SK-N-DZ (cell line): ENCODE measurements at regions not wholly inside any gene's neighbourhood (a gene's known extent, or its start where the extent isn't known, plus 50 kb on each side); places are given as distances from the start of the nearest gene placed in this dataset.
"Not testable (repeated sequence)": the region's sequence is repeated elsewhere in the genome, so short reads cannot be mapped to it uniquely, and the experiment has no call there.

Experiments used
- DNase-seq: peaks from one replicate; pipeline ENCODE4 v3.0.0-alpha.2; 2015; ENCODE audit warnings: low spot score

DNA sequence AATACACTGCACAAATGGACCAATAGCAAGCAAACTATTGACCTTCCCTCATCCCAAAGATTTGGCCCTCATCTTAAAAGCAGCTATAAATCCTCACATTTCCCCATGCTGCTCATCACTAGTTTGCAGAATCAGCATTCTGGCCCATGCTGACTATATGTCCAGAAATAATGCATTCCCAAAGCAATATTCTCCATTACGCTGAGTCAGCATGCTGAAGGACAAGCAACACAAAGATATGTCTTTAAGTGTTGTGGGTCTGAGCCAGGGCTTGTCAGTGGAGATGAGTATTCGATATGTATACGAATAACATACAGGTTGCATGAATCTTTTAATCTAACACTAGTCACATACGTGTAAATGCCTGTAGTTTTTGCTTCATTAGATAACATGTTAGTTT lies 1045.0 kb upstream of the DDX18 start:
- no peak for DNase-seq

DNA sequence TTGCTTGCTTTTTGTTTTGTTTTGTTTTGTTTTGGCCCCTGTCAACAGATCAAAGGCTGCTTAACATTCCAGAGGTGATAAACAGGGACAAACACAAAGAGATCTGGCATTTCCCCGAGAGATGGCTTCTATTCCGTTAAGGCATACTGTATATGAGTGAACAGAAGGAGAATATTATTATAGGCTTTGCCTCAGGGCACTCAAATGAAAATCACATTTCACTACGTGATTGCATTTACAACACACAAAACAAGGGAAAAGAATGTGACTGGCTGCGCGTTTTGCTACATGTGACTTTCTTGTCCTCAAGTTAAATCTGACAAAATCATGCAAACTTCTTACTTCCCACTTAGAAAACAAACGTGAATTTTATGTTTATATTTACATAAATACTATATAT lies 1037.9 kb upstream of the DDX18 start:
- DNase-seq, result no peak

DNA sequence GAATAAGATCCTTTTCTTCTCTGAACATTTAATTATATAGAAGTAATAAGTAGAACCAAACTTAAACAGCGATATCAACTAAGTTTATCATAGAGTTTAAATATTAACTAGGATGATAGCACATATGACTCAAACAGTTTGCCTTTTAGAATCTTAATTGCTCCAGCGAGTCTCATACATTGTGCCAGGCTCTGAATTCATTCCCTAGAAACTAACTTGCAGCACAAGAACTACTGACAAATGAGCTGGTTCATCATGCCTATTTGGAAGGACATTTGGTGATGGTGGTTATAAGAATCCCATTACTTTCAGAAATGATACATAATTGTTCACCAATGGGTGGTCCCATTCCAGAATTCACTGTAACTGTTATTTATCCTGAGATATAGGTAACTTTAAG lies 1026.6 kb upstream of the DDX18 start:
- no peak for DNase-seq

DNA sequence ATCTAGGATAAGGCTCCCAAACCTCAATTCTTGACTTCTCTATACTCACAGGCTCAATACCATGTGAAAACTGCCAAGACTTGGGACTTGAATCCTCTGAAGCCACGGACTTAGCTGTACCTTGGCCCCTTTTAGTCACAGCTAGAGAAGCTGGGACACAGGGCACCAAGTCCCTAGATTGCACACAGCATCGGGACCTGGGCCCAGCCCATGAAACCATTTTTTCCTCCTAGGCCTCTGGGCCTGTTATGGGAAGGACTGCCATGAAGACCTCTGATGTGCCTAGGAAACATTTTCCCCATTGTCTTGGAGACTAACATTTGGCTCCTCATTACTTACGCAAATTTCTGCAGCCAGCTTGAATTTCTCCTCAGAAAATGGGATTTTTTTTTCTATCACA lies 1011.8 kb upstream of the DDX18 start:
- DNase-seq, result no peak

DNA sequence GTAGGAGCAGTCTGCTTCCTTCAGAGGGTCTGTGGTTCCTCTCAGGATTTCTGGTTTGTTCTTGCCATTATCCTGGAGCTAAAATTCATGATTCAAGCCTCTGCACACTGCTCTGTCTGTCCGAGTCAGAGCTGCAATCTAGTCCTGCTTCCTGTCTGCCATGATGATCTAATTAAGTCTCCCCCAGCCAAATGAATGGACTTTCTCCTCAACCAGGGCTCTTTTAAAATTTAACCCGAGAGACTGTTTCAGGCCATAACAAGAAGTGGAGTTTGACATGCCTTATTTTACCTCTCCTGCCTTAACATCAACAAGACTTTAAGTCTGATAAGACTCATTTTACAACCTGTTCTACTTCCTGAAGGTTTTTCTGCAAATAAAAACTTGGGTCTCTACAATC lies 1009.6 kb upstream of the DDX18 start:
- DNase-seq, result no peak

DNA sequence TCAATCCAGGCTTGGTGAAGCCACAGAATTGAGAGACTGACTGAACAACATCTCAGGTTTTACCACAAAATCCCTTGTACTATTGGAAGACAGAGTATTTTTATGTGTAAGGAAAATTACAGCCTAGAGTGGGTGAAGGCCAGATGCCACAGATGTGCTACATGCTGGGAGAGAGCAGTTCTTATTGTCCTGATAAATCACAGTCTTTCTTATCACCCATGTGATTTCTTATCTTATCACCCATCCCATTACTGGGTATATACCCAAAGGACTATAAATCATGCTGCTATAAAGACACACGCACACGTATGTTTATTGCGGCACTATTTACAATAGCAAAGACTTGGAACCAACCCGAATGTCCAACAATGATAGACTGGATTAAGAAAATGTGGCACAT lies 1008.0 kb upstream of the DDX18 start:
- not testable (repeated sequence) for DNase-seq

DNA sequence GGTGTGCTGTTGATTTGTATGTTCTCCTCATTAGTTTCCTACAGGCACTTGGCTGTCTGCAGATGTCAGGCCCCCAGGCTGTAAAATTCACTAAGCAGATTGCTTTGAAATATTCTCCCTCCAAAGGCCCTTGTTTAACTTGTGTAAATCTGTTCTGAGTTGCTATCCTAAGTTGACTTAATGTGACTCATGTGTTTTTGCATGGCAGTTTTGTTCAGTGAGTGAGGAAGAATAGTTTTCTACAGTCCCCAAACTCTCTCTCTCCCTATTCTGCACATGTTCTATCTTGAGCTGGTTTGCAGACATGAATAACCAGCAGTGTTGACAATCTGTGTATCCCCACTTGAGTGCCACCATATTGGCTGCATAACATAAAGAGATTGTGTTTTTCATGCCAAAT lies 1005.4 kb upstream of the DDX18 start:
- no peak for DNase-seq

DNA sequence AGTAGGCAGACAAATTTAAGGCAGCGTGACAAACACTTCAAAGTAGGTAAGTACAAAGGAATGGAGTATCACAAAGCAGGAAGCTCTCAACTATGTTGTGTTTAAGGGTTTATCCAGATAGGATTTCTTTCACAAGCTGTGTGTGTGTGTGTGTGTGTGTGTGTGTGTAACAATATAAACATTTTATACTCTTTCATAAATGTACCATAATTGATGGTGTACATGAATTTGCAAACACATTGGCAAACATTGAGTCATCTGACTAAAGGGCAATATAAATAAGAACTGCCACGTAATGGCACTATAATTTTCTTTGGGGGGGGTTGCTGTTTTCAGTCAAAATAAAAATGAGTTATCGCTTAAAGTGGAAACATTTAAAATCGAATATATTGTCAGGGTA lies 1004.4 kb upstream of the DDX18 start:
- no peak for DNase-seq

DNA sequence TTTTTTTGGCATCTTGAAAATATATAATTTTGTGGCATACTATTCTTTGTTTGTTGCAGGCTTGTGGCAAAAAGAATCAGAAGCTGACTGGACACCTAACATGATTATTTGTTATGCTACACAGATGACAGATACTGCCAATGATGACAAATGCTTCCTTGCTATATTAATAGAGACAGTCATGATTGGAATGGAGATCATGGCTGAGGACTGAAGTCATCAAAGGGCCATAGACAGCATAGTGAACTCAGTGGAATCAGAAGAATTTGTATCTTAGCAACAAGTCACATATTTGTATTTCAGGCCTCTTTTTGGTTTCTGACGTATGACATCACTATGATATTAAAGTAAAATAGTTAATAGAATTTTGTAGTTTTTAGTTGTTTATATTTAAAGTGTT lies 1003.8 kb upstream of the DDX18 start:
- DNase-seq, result no peak

DNA sequence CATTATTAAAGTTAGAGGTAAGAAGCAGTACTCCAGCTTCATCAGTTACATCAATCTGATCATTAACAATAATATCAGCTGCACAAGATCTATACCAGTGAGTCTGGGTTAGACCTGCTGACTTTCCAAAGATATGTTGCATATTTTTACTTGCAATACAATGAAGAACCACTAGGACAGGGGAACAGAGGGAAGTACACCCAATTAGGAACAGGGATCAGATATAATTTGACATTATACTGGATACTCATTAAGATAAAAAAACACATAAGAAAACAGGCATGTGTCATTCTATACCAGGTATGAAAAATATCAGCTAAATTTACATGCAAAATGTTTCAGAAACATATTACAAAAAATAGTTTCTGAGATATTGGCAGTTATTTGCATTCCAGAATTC lies 995.1 kb upstream of the DDX18 start:
- DNase-seq, result no peak

DNA sequence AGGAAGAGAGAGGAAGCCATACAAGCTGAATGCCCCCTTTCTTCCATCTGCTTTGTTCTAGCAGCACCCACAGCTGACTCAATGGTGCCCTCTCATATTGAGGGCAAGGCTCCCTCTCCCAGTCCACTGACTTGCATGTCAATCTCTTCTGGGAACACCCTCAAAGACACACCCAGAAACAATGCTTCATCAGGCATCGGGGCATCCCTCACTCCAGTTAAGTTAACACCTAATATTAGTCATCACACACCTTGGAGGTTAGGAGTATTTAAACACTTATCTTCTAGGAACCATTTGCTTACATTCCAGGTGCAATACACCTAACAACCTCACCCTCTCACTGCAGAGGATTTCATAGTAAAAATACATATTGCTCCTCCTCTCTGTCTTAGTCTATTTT lies 993.5 kb upstream of the DDX18 start:
- no peak for DNase-seq

DNA sequence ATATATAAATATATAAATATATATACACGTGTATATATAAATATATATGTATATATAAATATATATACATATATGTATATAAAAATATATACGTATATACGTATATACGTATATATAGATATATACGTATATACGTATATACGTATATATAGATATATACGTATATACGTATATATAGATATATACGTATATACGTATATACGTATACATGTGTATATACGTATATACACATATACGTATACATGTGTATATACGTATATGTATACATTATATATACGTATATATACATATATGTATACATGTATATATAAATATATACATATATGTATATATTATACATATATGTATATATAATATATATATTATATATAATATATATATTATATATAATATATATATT lies 984.9 kb upstream of the DDX18 start:
- DNase-seq, result not testable (repeated sequence)

DNA sequence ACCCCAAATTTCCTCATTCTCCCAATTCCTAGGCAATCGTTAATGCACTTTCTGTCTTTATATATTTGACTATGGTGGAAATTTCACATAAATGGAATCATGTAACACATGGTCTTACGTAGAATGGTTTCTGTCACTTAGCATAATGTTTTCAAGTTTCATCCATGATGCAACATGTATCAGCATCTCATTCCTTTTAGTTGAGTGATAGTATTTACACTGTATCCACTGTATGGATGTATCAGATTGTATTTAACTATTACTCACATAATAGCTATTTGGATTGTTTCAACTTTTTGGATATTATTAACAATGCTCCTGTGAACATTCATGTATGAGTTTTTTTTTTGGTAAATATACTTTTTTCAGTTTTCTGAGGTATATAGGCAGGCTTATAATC lies 982.3 kb upstream of the DDX18 start:
- DNase-seq, result no peak

DNA sequence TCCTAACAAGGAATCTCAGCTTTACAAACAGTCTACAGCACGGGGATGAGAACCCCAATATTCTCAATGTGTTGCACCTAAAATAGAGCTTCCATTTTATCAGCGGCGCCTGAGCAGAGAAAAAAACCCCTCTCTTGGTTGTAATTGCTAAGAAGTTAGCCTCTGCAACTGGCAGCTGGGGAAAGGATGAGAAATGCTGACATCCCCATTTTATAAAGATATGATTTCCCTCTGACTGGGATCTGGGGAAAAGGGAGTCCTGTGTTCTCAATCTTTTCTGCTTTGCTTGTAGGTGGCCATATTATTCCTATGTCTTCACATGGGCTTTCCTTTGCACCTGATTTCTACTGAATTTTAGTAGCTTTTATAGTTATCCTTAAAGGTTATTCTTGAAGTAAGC lies 981.4 kb upstream of the DDX18 start:
- DNase-seq, result no peak

DNA sequence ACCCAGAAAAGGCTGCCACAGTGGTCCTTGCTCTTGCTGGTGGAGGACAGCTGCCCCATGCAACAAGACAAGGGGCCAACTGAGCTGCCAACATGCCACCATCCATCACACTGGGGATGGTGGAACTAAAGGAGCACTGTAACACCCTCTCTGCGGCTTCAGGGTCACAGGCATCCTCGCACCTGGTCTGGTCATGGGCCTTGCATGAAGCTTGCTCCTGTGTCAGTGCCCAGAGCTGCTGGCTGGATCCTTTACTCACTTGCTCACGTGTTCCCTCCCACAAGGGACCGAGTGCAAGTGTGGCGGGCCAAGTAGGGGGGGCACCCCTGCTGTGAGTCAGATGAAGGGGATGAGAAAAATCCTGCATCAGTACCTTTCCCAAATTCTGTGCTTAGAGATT lies 972.3 kb upstream of the DDX18 start:
- DNase-seq, result no peak

DNA sequence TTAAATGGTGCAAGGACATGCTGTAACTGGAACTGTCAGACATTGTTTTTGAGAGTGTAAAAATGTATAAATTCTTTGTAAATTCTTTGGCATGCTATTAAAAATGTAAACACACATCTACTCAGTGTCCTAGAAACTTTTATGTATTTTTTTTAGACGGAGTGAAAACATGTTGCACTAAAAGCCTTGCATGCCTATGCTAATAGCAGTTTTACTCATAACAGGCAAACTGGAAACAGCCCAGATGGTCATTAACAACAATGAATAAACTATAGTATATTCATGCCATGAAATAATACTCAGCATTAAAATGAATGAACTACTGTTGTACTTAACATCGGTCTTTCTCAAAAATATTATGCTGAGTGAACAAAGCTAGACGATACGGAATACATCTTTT lies 954.8 kb upstream of the DDX18 start:
- no peak for DNase-seq

DNA sequence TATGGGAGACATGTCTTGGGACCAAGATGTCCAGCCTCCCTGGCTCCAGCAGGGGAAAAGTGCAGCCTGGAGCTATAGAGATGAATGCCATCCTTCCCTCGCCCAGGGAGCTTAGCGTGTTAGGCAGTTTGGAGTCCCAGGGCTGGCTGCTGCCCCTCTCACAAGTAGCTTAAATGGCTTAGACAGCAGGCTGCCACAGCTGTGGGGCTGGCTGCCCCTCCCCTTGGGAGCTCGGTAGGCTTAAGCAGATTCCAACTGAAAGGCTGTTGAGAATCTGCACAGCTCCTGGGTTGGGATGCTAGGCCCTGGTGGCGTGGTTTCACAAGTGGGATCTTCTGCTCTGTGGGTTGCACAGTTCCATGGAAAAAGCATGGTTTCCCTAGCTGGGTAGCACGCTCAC lies 940.5 kb upstream of the DDX18 start:
- DNase-seq, result no peak

DNA sequence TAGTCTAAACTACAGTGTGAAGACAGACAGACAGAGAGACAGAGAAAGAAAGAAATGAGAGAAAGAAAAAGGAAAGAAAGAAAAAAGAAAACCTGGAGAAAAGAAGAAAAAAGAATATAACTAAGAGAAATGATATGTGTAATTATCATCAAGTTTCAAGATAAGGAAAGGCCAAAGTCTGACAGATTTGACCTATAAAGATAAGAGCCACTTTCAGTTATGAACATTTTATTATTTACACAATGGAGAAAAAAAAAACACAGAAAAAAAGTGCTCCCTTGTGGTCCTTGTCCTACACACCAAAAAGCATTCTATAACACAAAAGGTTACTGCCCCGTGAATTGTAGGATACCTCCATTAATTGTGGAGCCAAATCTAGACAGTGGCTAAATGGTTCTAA lies 937.2 kb upstream of the DDX18 start:
- no peak for DNase-seq

DNA sequence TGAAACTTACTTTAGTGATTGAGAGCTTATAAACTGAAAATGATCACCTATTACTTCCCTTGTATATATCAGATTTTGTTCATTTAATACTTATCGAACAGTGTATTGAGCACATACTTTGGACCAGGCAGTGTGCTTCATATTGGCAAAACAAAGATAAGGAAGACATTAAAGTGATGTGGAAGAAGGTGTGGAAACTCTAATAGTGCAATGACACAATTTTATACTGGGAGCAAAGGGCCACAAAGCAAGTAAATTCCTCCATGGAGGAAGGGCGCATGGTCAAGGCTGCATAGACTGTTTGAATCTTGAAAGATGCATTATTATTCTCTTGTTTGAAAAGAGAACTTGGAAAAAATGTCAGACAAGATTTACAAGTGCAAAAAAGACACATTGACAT lies 936.5 kb upstream of the DDX18 start:
- no peak for DNase-seq

DNA sequence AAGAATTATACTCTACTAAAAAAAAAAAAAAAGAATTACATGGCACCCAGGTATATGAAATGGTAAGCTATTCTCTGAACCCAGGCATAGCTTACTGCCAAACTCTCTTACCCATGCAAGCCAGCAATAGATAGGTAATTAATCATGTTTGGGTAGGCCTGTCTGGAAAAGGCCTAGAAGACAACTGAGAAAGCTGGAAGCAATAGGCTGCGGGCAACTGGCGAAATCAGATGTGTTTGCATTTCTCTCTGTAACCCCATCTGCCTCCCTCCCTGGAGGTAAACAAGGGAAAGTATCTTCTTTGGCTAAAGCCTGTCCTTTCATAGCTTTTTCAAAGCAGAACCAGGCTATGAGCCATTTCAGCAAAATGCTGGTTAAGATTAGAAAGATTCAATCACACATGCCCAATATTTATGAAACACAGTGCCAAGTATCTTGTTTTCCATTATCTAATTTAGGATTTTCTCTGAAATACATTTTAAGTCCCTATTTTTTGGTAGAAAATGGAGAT lies 934.8 kb upstream of the DDX18 start:
- no peak for DNase-seq

DNA sequence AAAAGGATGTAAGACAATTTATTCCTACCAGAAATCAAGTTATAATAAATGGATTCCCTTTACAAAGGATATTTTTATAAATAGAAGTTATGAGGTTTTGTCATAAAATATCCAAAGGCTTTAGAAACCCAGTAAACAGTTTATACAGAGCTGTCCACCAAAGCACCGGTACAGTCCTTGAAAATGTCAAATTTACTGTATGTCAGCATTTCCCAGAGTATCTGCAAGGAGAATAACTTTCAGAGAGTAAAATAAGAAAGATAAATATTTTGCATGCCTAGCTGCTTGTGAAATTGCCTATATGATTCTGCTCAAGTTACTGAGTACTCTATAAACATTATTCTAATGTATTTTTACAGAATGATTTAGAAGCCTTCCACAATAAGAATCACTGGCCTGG lies 923.3 kb upstream of the DDX18 start:
- DNase-seq, result no peak

DNA sequence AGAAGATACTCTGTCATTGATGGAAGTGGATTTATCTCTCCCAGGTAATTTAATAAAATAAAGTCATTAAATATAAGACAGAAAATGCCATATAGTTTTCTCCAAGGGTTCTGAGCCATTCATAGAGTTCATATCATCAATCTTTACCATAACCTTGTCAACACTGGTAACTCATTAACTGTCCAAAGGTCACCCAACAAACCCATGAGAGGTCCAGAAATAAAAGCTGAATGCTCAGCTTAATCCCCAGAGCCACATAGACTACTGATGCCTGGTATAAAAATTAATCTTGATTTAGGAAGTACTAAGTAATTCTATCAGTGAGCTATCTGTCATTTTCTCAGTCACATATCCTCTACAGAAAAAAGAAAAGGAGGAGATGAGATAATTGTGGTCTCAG lies 903.0 kb upstream of the DDX18 start:
- no peak for DNase-seq

DNA sequence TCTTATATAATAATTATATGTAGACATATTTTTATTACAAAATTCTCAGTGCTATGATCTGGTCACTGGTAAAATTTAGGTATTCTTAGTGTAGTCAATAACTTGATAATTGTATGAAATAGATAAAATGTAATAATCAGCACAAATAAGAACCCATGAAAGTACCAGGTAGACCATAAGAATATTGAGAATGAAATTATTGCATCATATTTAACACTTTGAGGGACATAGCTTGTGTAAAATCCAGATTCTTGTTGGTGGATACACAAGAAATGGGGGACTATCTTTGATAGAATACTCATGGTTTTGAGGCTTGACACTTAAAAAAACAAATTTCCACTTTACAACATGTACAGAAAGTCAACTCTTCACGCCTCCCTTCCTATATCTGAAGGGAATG lies 898.8 kb upstream of the DDX18 start:
- DNase-seq, result no peak

DNA sequence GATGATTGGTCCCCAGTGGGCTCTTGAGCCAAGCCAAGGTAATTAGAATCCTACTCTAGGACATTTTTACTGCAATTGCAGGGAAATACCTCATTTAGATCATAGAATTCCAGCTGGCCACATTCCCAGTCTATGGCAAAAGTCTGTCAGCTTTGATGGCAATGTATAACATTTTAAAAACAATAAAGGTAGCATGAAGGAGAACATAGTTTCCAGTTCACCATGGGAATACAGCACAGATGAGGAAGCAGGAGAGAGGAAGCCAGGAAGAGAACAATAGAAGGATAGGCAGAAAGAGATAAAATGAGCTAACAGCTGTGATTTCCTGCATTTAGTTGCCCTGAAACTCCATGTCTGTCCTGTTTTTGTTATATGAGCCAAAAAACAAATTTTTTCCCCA lies 897.3 kb upstream of the DDX18 start:
- no peak for DNase-seq

DNA sequence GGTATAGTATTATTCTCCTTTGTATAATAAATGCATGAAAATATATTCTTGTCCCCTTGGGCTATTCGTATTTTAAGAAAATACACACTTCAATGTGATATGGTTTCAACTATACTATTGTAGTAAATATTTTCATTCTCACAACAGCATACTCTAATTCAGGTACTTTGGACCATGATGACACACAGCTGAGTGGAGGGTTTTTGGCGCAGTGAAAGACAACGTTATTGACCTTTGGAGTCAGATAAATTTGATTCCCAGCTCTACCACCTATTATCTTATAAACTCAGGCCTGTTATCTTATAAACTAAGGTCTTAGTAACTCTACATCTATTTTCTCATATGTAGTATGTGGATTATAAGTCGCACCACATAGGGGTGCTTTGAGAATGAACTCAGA lies 895.9 kb upstream of the DDX18 start:
- DNase-seq, result no peak
